H1 (cell line): ENCODE measurements at regions not wholly inside any gene's neighbourhood (a gene's known extent, or its start where the extent isn't known, plus 50 kb on each side); places are given as distances from the start of the nearest gene placed in this dataset.

Source experiments
- CTCF ChIA-PET: fragments of 300-600 bp; sonication (Branson Sonifier 250); formaldehyde crosslinking; loops from one replicate; lab custom pipeline; 2021; ENCODE audit not compliant: partially characterized antibody; lab: Charles Lee
- POLR2A ChIA-PET: fragments of 300-600 bp; sonication (Branson Sonifier 250); formaldehyde crosslinking; loops from one replicate; lab custom pipeline; 2021; ENCODE audit warnings: inconsistent platforms; ENCODE audit not compliant: partially characterized antibody; lab: Charles Lee
- DNase-seq, 2 experiments: peaks; one replicate each; pipeline versions ENCODE4 v3.0.0 to v3.0.0-alpha.2; 2010 to 2022; ENCODE audit warnings: low spot score in 2 of 2, low read depth in 1 of 2, mixed read lengths in 1 of 2
- FAIRE-seq: peaks from 2 replicates; lab custom pipeline; 2011; peaks lifted over from hg19 to GRCh38; lab: Jason Lieb, UNC
- H2AFZ ChIP-seq: 2 replicates; pipeline ENCODE4 v1.8.1; 2012; ENCODE audit warnings: low read length, inconsistent platforms
- H2AK5ac ChIP-seq: 2 replicates; pipeline ENCODE4 v1.6.1; 2013; ENCODE audit warnings: low read depth, low read length
- H2BK120ac ChIP-seq: replicated peaks from 2 replicates; pipeline ENCODE3; 2013; ENCODE audit warnings: low read depth, low read length, inconsistent platforms
- H2BK12ac ChIP-seq: 2 replicates; pipeline ENCODE4 v1.6.1; 2013; ENCODE audit warnings: low read depth, low read length
- H2BK15ac ChIP-seq: 2 replicates; pipeline ENCODE4 v1.6.1; 2013; ENCODE audit warnings: low read length
- H2BK20ac ChIP-seq: 2 replicates; pipeline ENCODE4 v1.6.1; 2013; ENCODE audit warnings: low read length
- H2BK5ac ChIP-seq: 2 replicates; pipeline ENCODE4 v1.6.1; 2013; ENCODE audit warnings: low read depth, low read length
- H3K14ac ChIP-seq: 2 replicates; pipeline ENCODE4 v1.6.1; 2013; ENCODE audit warnings: inconsistent platforms; ENCODE audit not compliant: insufficient read length
- H3K18ac ChIP-seq: 2 replicates; pipeline ENCODE4 v1.6.1; 2013; ENCODE audit warnings: low read length; ENCODE audit errors: extremely low read depth
- H3K23ac ChIP-seq: 2 replicates; pipeline ENCODE4 v1.6.1; 2013; ENCODE audit warnings: inconsistent platforms; ENCODE audit not compliant: insufficient read length
- H3K23me2 ChIP-seq: 2 replicates; pipeline ENCODE4 v1.6.1; 2013; ENCODE audit warnings: low read depth, low read length
- H3K27ac ChIP-seq: 2 replicates; pipeline ENCODE4 v1.6.1; 2011; ENCODE audit warnings: low read depth, low read length, inconsistent platforms
- H3K27me3 ChIP-seq, 4 experiments: replicated peaks in 1 of 4; 1 replicate in 1 of 4; 2 replicates in 3 of 4; pipeline versions ENCODE4 v1.6.1 to v1.8.1; 2011 to 2013; ENCODE audit warnings: low read length in 3 of 4, mild to moderate bottlenecking in 3 of 4, inconsistent platforms in 2 of 4, mixed read lengths in 2 of 4, moderate library complexity in 1 of 4; ENCODE audit not compliant: control insufficient read depth in 3 of 4, insufficient read depth in 3 of 4; ENCODE audit errors: extremely low read depth in 1 of 4
- H3K36me3 ChIP-seq, 4 experiments: 2 replicates each; pipeline versions ENCODE4 v1.6.1 to v1.8.1; 2011 to 2013; ENCODE audit warnings: mild to moderate bottlenecking in 4 of 4, low read length in 3 of 4, moderate library complexity in 2 of 4, control low read depth in 1 of 4, inconsistent platforms in 1 of 4; ENCODE audit not compliant: insufficient read depth in 4 of 4, control insufficient read depth in 2 of 4
- H3K4ac ChIP-seq: replicated peaks from 2 replicates; pipeline ENCODE3; 2013; ENCODE audit warnings: low read length, low read depth, mixed read lengths, inconsistent platforms; ENCODE audit not compliant: insufficient read length
- H3K4me1 ChIP-seq, 4 experiments: replicated peaks in 1 of 4; 1 replicate in 1 of 4; 2 replicates in 3 of 4; pipeline versions ENCODE4 v1.6.1 to v1.8.1; 2011 to 2013; ENCODE audit warnings: low read length in 3 of 4, inconsistent platforms in 2 of 4, mixed read lengths in 1 of 4; ENCODE audit not compliant: insufficient read depth in 4 of 4, control insufficient read depth in 3 of 4
- H3K4me2 ChIP-seq, 2 experiments: 2 replicates each; pipeline versions ENCODE4 v1.6.1 to v1.8.1; 2011 to 2013; ENCODE audit warnings: low read depth in 2 of 2, low read length in 2 of 2, control low read depth in 1 of 2, inconsistent platforms in 1 of 2, mild to moderate bottlenecking in 1 of 2; ENCODE audit not compliant: insufficient read depth in 1 of 2
- H3K4me3 ChIP-seq, 4 experiments: fragments of 200-600, 300-600 bp in 1 of 4; sonication (generic), shearing (Covaris generic), sonication (Bioruptor Twin) in 1 of 4; 2 replicates each; pipeline versions ENCODE4 v1.5.1 to v1.8.1; 2011 to 2016; ENCODE audit warnings: low read length in 4 of 4, low read depth in 3 of 4, control low read depth in 2 of 4, inconsistent platforms in 2 of 4, mild to moderate bottlenecking in 2 of 4, mixed read lengths in 1 of 4, moderate library complexity in 1 of 4; ENCODE audit not compliant: insufficient read depth in 2 of 4; ENCODE audit errors: extremely low read depth in 1 of 4
- H3K56ac ChIP-seq: replicated peaks from 2 replicates; pipeline ENCODE3; 2013; ENCODE audit warnings: low read depth, mild to moderate bottlenecking, mixed read lengths, low read length, inconsistent platforms; ENCODE audit not compliant: insufficient read length
- H3K79me1 ChIP-seq: 2 replicates; pipeline ENCODE4 v1.6.1; 2013; ENCODE audit warnings: low read depth, low read length, control low read depth
- H3K79me2 ChIP-seq, 2 experiments: 2 replicates each; pipeline versions ENCODE4 v1.6.1 to v1.8.1; 2012 to 2013; ENCODE audit warnings: low read length in 2 of 2, mild to moderate bottlenecking in 2 of 2, inconsistent platforms in 1 of 2; ENCODE audit not compliant: insufficient read depth in 2 of 2, control insufficient read depth in 1 of 2
- H3K9ac ChIP-seq, 4 experiments: replicated peaks in 1 of 4; 1 replicate in 1 of 4; 2 replicates in 3 of 4; pipeline versions ENCODE4 v1.6.1 to v1.8.1; 2011 to 2013; ENCODE audit warnings: low read depth in 3 of 4, low read length in 3 of 4, control low read depth in 2 of 4, mild to moderate bottlenecking in 2 of 4, moderate library complexity in 2 of 4, inconsistent platforms in 1 of 4; ENCODE audit errors: extremely low read depth in 1 of 4
- H3K9me3 ChIP-seq, 2 experiments: 2 replicates each; pipeline versions ENCODE4 v1.6.1 to v1.8.1; 2012 to 2013; ENCODE audit warnings: mild to moderate bottlenecking in 2 of 2, moderate library complexity in 2 of 2, control low read depth in 1 of 2, inconsistent platforms in 1 of 2, low read depth in 1 of 2, low read length in 1 of 2, mixed read lengths in 1 of 2; ENCODE audit not compliant: insufficient read depth in 2 of 2
- H4K20me1 ChIP-seq, 2 experiments: replicated peaks in 1 of 2; 2 replicates each; pipeline versions ENCODE3 to v1.8.1; 2011 to 2013; ENCODE audit warnings: inconsistent platforms in 2 of 2, low read length in 2 of 2, mild to moderate bottlenecking in 1 of 2; ENCODE audit not compliant: insufficient read depth in 2 of 2, control insufficient read depth in 1 of 2
- H4K5ac ChIP-seq: 2 replicates; pipeline ENCODE4 v1.6.1; 2013; ENCODE audit warnings: low read length, low read depth, mixed read lengths, inconsistent platforms; ENCODE audit not compliant: insufficient read length
- H4K8ac ChIP-seq: 2 replicates; pipeline ENCODE4 v1.8.0; 2013; ENCODE audit warnings: mild to moderate bottlenecking, moderate library complexity, low read length, inconsistent platforms; ENCODE audit not compliant: insufficient read depth; ENCODE audit errors: extremely low read depth
- H4K91ac ChIP-seq: replicated peaks from 2 replicates; pipeline ENCODE3; 2013; ENCODE audit warnings: low read length, mixed read lengths, inconsistent platforms; ENCODE audit not compliant: insufficient read length
- CBX8 ChIP-seq: fragments of 300-800, 300-1000 bp; sonication (generic); IDR thresholded peaks from 2 replicates; pipeline ENCODE4 v1.7.1; 2016; ENCODE audit warnings: low read depth, low read length, borderline replicate concordance
- CHD1 ChIP-seq: IDR thresholded peaks from 2 replicates; pipeline ENCODE4 v1.6.1; 2012; ENCODE audit warnings: low read depth, low read length, improper control_type of control experiment
- CTCF ChIP-seq, 3 experiments: IDR thresholded peaks; 1 replicate in 2 of 3; 2 replicates in 1 of 3; pipeline versions ENCODE4 v1.5.1 to v1.6.1; 2011; ENCODE audit warnings: low read length in 3 of 3, mild to moderate bottlenecking in 3 of 3, inconsistent platforms in 2 of 3, low read depth in 1 of 3, moderate library complexity in 1 of 3; ENCODE audit not compliant: insufficient read depth in 1 of 3; ENCODE audit errors: control extremely low read depth in 1 of 3
- EGR1 ChIP-seq: IDR thresholded peaks from 2 replicates; pipeline ENCODE4 v1.6.1; 2011; ENCODE audit warnings: low read depth, low read length, borderline replicate concordance
- GTF2F1 ChIP-seq: IDR thresholded peaks from 2 replicates; pipeline ENCODE4 v1.6.1; 2012; ENCODE audit warnings: low read depth, low read length, improper control_type of control experiment, borderline replicate concordance
- HDAC6 ChIP-seq: IDR thresholded peaks from one replicate; pipeline ENCODE4 v1.7.1; 2012; ENCODE audit warnings: low read depth, mild to moderate bottlenecking, inconsistent platforms, low read length, moderate library complexity
- JUN ChIP-seq: IDR thresholded peaks from 2 replicates; pipeline ENCODE4 v1.6.1; 2011; ENCODE audit warnings: low read depth, mild to moderate bottlenecking, improper control_type of control experiment, low read length
- KDM5A ChIP-seq: fragments of 200-600 bp; IDR thresholded peaks from 2 replicates; pipeline ENCODE4 v1.7.1; 2012; ENCODE audit warnings: mild to moderate bottlenecking, low read length, inconsistent platforms, mixed read lengths
- POLR2A ChIP-seq, 2 experiments: IDR thresholded peaks; 1 replicate in 1 of 2; 2 replicates in 1 of 2; pipeline ENCODE4 v1.6.1; 2011; ENCODE audit warnings: low read depth in 2 of 2, low read length in 2 of 2, mild to moderate bottlenecking in 2 of 2; ENCODE audit errors: control extremely low read depth in 1 of 2
- POU5F1 ChIP-seq: IDR thresholded peaks from 2 replicates; pipeline ENCODE4 v1.6.1; 2011; ENCODE audit warnings: low read depth, mild to moderate bottlenecking, low read length, moderate library complexity
- RAD21 ChIP-seq, 2 experiments: IDR thresholded peaks in 1 of 2; conservative IDR thresholded peaks in 1 of 2; 2 replicates each; pipeline ENCODE4 v1.6.1; 2011; ENCODE audit warnings: low read depth in 2 of 2, low read length in 2 of 2, improper control_type of control experiment in 1 of 2, inconsistent platforms in 1 of 2, mild to moderate bottlenecking in 1 of 2, moderate library complexity in 1 of 2
- WGBS, 2 experiments: shearing (Covaris generic) in 1 of 2; methylation state at CpG; one replicate each; pipeline versions ENCODE4 v1.1.6 to v1.1.7; 2013 to 2015; ENCODE audit warnings: low lambda C conversion rate in 2 of 2, mixed read lengths in 2 of 2, inconsistent platforms in 1 of 2, low coverage in 1 of 2, missing lambda C conversion rate in 1 of 2; ENCODE audit not compliant: insufficient replicate concordance in 2 of 2, insufficient coverage in 1 of 2, insufficient read length in 1 of 2; ENCODE audit errors: extremely low coverage in 1 of 2, missing lambda C conversion rate in 1 of 2; 5-methylcytosine and 5-hydroxymethylcytosine counted together

GRCh38 chr2:46826569-46827245 is 88.9 kb downstream of the MCFD2 start:
- no peak for FAIRE-seq
- Histone ChIP-seq H3K79me1 (no peaks in the 10 kb centered on the region), H3K4me3 (no peak overlapping the region), H2BK20ac (no peak overlapping the region), H3K27ac (no peak overlapping the region), H2BK15ac (no peak overlapping the region), H2AFZ (no peak overlapping the region), H3K4me2 (no peak overlapping the region), H3K36me3 (no peaks in the 10 kb centered on the region), H4K91ac (no peak overlapping the region), H3K4me1 (no peaks in the 10 kb centered on the region), H3K79me2 (no peaks in the 10 kb centered on the region), H3K14ac (no peak overlapping the region), H3K9me3 (0 out of 4 replicates have a peak, but pooled peaks cover 0 to 3% of the 10 kb centered on the region in 2 experiments), H3K23ac (no peak overlapping the region), H3K27me3 (no peaks in the 10 kb centered on the region), H2BK120ac (no peak overlapping the region), H4K5ac (no peak overlapping the region), H2BK12ac (no peak overlapping the region), H3K9ac (no peak overlapping the region), H3K4ac (no peak overlapping the region), H4K20me1 (no peaks in the 10 kb centered on the region), H2AK5ac (no peak overlapping the region), H3K23me2 (no peaks in the 10 kb centered on the region; the same call in 1 of the 2 replicates), H3K18ac (no peak overlapping the region), H3K56ac (no peak overlapping the region), H2BK5ac (no peak overlapping the region; the same call in 1 of the 2 replicates), H4K8ac (no peak overlapping the region)
- POLR2A ChIA-PET: no interaction called here
- WGBS, 2 experiments: 89% methylated on average over 15 of the region's 15 CpGs; no CpG with 5 or more reads in 1 of the 2 experiments
- DNase-seq: no peak
- CTCF ChIA-PET: interaction anchor here (0.9 to 2.0 kb wide), 5 partner anchors 17 to 272 kb away, joined by 3 to 6 read pairs (median 3); no protein-coding TSS in a partner anchor
- TF ChIP-seq POU5F1: no peak
- TF ChIP-seq CBX8: no peak
- no peak for TF ChIP-seq KDM5A
- TF ChIP-seq POLR2A (IDR thresholded peaks at IDR 0.05; ENCODE audit: control extremely low read depth in 1 of 2, low read depth in 2 of 2, low read length in 2 of 2): no peak
- TF ChIP-seq RAD21 (IDR thresholded peaks at IDR 0.05 in 1 of 2, conservative IDR thresholded peaks at IDR 0.05 in 1 of 2; ENCODE audit: low read depth in 2 of 2, low read length in 2 of 2): no peak
- TF ChIP-seq CHD1: no peak
- TF ChIP-seq GTF2F1: no peak
- TF ChIP-seq EGR1: no peak
- TF ChIP-seq JUN: no peak
- no peak for TF ChIP-seq HDAC6
- TF ChIP-seq CTCF (IDR thresholded peaks at IDR 0.05; ENCODE audit: control extremely low read depth in 1 of 3, insufficient read depth in 1 of 3, low read depth in 1 of 3, low read length in 3 of 3): no peak
